ENCODE measurements at regions not wholly inside any gene's neighbourhood (a gene's known extent, or its start where the extent isn't known, plus 50 kb on each side); places are given as distances from the start of the nearest gene placed in this dataset.
A peak's percentile ranks its signal among the peaks of the same experiment; 100 is the strongest.

GRCh38 chr2:48841126-48841525 is 85.6 kb upstream of the LHCGR start:
- H2BK12ac ChIP-seq (ENCODE audit: low read depth, low read length), result 0 out of 2 replicates have a peak overlapping the region, but pooled peaks have one; percentile 39
- DNase-seq (ENCODE audit: low read depth in 1 of 2, low spot score in 2 of 2) (no peak), FAIRE-seq (no peak)
- no peaks in the 10 kb centered on the region for H3K27me3 ChIP-seq (replicated peaks in 1 of 4; ENCODE audit: control insufficient read depth in 3 of 4, extremely low read depth in 1 of 4, insufficient read depth in 3 of 4, low read length in 3 of 4)
- H3K4me1 ChIP-seq (replicated peaks in 1 of 4; ENCODE audit: control insufficient read depth in 3 of 4, insufficient read depth in 4 of 4, low read length in 3 of 4), result no peaks in the 10 kb centered on the region
- H3K79me2 ChIP-seq (ENCODE audit: control insufficient read depth in 1 of 2, insufficient read depth in 2 of 2, low read length in 2 of 2), result no peaks in the 10 kb centered on the region
- H3K9ac ChIP-seq (replicated peaks in 1 of 4; ENCODE audit: extremely low read depth in 1 of 4, low read depth in 3 of 4, low read length in 3 of 4), result no peak overlapping the region
- no peak overlapping the region for H3K4me3 ChIP-seq (ENCODE audit: extremely low read depth in 1 of 4, insufficient read depth in 2 of 4, low read depth in 3 of 4, low read length in 4 of 4)
- peak overlapping the region; percentile 75; the same call in 1 of the 2 replicates for H2BK5ac ChIP-seq (ENCODE audit: low read depth, low read length)
- peak overlapping the region; percentile 89 for H2BK120ac ChIP-seq (replicated peaks; ENCODE audit: low read depth, low read length)
- H3K56ac ChIP-seq (replicated peaks; ENCODE audit: insufficient read length, low read depth, low read length), result no peak overlapping the region
- H3K23me2 ChIP-seq (ENCODE audit: low read depth, low read length), result no peaks in the 10 kb centered on the region
- no peak overlapping the region for H4K8ac ChIP-seq (ENCODE audit: extremely low read depth, insufficient read depth, low read length)
- H3K14ac ChIP-seq (ENCODE audit: insufficient read length), result no peak overlapping the region
- peak overlapping the region; percentile 13; the same call in 1 of the 2 replicates for H2BK20ac ChIP-seq (ENCODE audit: low read length)
- no peaks in the 10 kb centered on the region for H3K9me3 ChIP-seq (ENCODE audit: insufficient read depth in 2 of 2, low read depth in 1 of 2, low read length in 1 of 2)
- H3K79me1 ChIP-seq (ENCODE audit: low read depth, low read length), result no peaks in the 10 kb centered on the region
- no peaks in the 10 kb centered on the region; a peak in 1 of 8 replicates for H3K36me3 ChIP-seq (ENCODE audit: control insufficient read depth in 2 of 4, insufficient read depth in 4 of 4, low read length in 3 of 4)
- H2BK15ac ChIP-seq (ENCODE audit: low read length), result no peak overlapping the region
- H4K20me1 ChIP-seq (replicated peaks in 1 of 2; ENCODE audit: control insufficient read depth in 1 of 2, insufficient read depth in 2 of 2, low read length in 2 of 2), result no peaks in the 10 kb centered on the region
- peak overlapping the region; percentile 64; the same call in 1 of the 2 replicates for H2AFZ ChIP-seq (ENCODE audit: low read length)
- H3K4ac ChIP-seq (replicated peaks; ENCODE audit: insufficient read length, low read depth, low read length), result no peak overlapping the region
- no peak overlapping the region for H3K18ac ChIP-seq (ENCODE audit: extremely low read depth, low read length)
- H4K5ac ChIP-seq (ENCODE audit: insufficient read length, low read depth, low read length), result no peak overlapping the region
- no peak overlapping the region for H2AK5ac ChIP-seq (ENCODE audit: low read depth, low read length)
- TF ChIP-seq SP2 (IDR thresholded peaks at IDR 0.05; ENCODE audit: low read length) (no peak), RNF2 (IDR thresholded peaks at IDR 0.05; ENCODE audit: borderline replicate concordance, low read depth, low read length, missing control alignments, poor library complexity, severe bottlenecking) (no peak), CHD2 (IDR thresholded peaks at IDR 0.05; ENCODE audit: low read length) (no peak), SP1 (IDR thresholded peaks at IDR 0.05; ENCODE audit: low read depth, low read length) (no peak), SUZ12 (IDR thresholded peaks at IDR 0.05; ENCODE audit: low read length) (no peak), CEBPB (IDR thresholded peaks at IDR 0.05; ENCODE audit: low read depth, low read length) (no peak), JUND (IDR thresholded peaks at IDR 0.05; ENCODE audit: low read length) (no peak), USF2 (IDR thresholded peaks at IDR 0.05; ENCODE audit: low read length) (no peak), PHF8 (conservative IDR thresholded peaks at IDR 0.05; ENCODE audit: low read depth, low read length) (no peak), KDM4A (IDR thresholded peaks at IDR 0.05; ENCODE audit: low read depth, low read length, severe bottlenecking) (no peak), SRF (IDR thresholded peaks at IDR 0.05; ENCODE audit: low read depth, low read length) (no peak)
- no peak overlapping the region for H3K4me2 ChIP-seq (ENCODE audit: insufficient read depth in 1 of 2, low read depth in 2 of 2, low read length in 2 of 2)
- ChIA-PET CTCF (ENCODE audit: partially characterized antibody) (interaction anchor here (0.6 to 1.4 kb wide), 3 partner anchors 14 to 650 kb away, joined by 3 read pairs; no protein-coding TSS in a partner anchor), POLR2A (ENCODE audit: partially characterized antibody) (no interaction called here)
- 93% methylated on average over 2 of the region's 2 CpGs; no CpG with 5 or more reads in 1 of the 2 experiments for WGBS, 2 experiments (ENCODE audit: extremely low coverage in 1 of 2, insufficient coverage in 1 of 2, insufficient read length in 1 of 2, insufficient replicate concordance in 2 of 2, low coverage in 1 of 2, low lambda C conversion rate in 2 of 2, missing lambda C conversion rate in 1 of 2)
- H3K23ac ChIP-seq (ENCODE audit: insufficient read length), result no peak overlapping the region
- peak overlapping the region; percentile 73 for H4K91ac ChIP-seq (replicated peaks; ENCODE audit: insufficient read length, low read length)
- H3K27ac ChIP-seq (ENCODE audit: low read depth, low read length), result no peak overlapping the region; the same call in 1 of the 2 replicates
